Esophagus squamous epithelium (tissue), 5 donors: ENCODE measurements at regions not wholly inside any gene's neighbourhood (a gene's known extent, or its start where the extent isn't known, plus 50 kb on each side); places are given as distances from the start of the nearest gene placed in this dataset.

ENCODE experiments used
- DNase-seq: peaks from one replicate; lab custom pipeline; 2025; lab: John Stamatoyannopoulos, UW
- H3K27ac ChIP-seq, 4 donors: fragments of 200-600 bp; sonication (generic); one replicate each; pipeline ENCODE4 v1.5.1; 2016 to 2019; ENCODE audit warnings: mild to moderate bottlenecking in 1 of 4
- H3K27me3 ChIP-seq, 4 donors: fragments of 200-600 bp; sonication (generic); 1 replicate in 3 of 4; 2 replicates in 1 of 4; pipeline versions ENCODE4 v1.5.1 to v1.6.0; 2017 to 2021; ENCODE audit warnings: antibody characterized with exemption in 1 of 4
- H3K36me3 ChIP-seq, 3 donors: fragments of 200-600 bp; sonication (generic); one replicate each; pipeline ENCODE4 v1.5.1; 2016 to 2019
- H3K4me1 ChIP-seq, 3 donors: fragments of 200-600 bp; sonication (generic); one replicate each; pipeline ENCODE4 v1.5.1; 2017 to 2019
- H3K4me3 ChIP-seq, 4 donors: fragments of 200-600 bp; sonication (generic); 1 replicate in 3 of 4; 2 replicates in 1 of 4; pipeline ENCODE4 v1.5.1; 2016 to 2019; ENCODE audit warnings: mild to moderate bottlenecking in 2 of 4, moderate library complexity in 1 of 4
- H3K9me3 ChIP-seq, 3 donors: fragments of 200-600 bp; sonication (generic); one replicate each; pipeline ENCODE4 v1.5.1; 2016 to 2019
- CTCF ChIP-seq, 6 experiments: fragments of 450-650 bp in 4 of 6; fragments of 200-600 bp in 2 of 6; sonication (generic) in 2 of 6; IDR thresholded peaks; one replicate each; pipeline ENCODE4 v1.5.1; 2016 to 2019; ENCODE audit warnings: antibody characterized with exemption in 6 of 6, mild to moderate bottlenecking in 4 of 6, moderate library complexity in 4 of 6
- POLR2A ChIP-seq, 4 donors: fragments of 450-650 bp; IDR thresholded peaks; one replicate each; pipeline ENCODE4 v1.6.1; 2017; ENCODE audit warnings: antibody characterized with exemption in 4 of 4, mild to moderate bottlenecking in 4 of 4, moderate library complexity in 3 of 4
- WGBS, 2 donors: methylation state at CpG; one replicate each; pipeline ENCODE4 v1.1.5; 2018; 5-methylcytosine and 5-hydroxymethylcytosine counted together
- intact Hi-C: fragments of 100-400 bp; cut with DNase I; formaldehyde crosslinking; loops from one replicate; pipeline ENCODE4 v1.15.0; 2022
- donor health status: DM: yes; HTN: yes; CAD: no.

DNA sequence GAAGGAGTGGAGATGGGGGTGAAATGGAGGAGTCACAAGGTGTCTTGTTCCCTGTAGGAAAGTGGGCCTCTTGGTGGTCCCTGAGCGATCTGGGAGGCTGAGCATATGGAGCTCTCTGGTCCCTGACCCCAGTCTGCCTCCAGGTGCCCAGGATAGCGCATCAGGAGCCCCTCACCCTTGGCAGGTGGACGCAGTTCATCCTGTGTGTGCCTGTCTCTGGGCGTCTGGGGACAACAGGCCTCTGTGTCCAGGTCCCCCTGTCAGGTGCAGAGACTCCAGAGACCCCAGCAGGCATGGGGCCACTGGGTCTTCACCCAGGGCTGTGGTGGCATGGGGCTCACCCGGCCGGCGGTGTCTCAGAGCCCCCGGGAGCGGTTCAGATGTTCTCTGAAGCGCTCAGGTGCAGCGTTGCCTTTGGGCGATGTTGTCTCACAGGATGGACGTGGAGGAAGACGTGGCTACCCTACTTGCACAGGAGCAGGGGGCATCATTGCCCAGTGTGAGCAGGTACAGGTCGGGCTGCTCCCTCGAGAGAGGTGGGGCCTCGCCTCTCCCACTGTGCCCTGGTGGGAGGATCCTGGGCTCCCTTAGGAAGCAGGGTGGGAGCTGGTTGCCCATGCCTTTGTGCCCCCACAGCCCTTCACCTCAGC, 58.1 kb upstream of the TPM4 start:
- WGBS, 2 donors = 86% methylated on average over 1 of the region's 17 CpGs; no CpG with 5 or more reads in 1 of the 2 donors
- no peak for DNase-seq
- Histone ChIP-seq H3K36me3 (no peaks in the 10 kb centered on the region), H3K27ac (no peak overlapping the region), H3K27me3 (peaks cover 0 to 15% (median 0%) of the 10 kb centered on the region in 4 donors), H3K4me3 (no peak overlapping the region), H3K9me3 (no peaks in the 10 kb centered on the region), H3K4me1 (no peaks in the 10 kb centered on the region)
- intact Hi-C loops = no loop called here
- no peak for TF ChIP-seq POLR2A (IDR thresholded peaks at IDR 0.05)

DNA sequence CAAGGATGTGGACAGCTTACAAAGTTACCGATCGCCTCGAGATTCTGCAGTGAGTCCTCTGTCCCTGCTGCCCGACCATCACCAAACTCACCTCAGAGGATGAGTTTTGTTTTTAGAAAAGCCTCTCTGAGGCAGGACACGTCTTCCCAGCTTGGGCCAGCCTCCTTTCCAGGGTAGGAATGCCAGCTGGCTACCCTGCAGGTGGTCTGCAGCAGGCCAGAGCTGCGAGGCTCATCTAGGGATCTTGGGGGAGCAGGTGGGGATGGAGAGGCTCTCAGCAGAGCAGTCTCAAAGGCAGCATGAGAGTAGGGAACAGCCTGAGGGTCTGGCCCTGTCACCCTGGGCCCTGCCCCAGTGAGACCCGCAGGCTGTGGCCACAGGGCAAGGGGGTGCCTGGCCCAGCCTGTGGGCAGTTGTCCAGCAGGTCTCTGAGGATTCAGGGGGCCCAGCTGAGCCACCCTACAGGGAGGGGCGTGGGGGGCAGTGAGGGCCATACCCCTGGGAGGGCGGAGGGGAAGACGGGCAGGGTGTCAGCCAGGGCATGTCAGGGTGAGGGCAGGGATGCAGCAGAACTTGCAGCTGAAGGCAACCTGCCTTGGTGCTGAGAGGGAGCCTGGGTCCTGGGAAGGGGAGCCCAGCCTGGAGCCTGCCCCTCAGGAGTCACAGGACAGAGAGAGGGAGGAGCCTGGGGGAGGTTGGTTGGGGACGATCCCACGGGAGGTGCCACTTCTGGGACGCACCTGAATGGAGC, 57.3 kb upstream of the TPM4 start:
- H3K27me3 ChIP-seq = peaks cover 0 to 15% (median 0%) of the 10 kb centered on the region in 4 donors
- no peaks in the 10 kb centered on the region for H3K4me1 ChIP-seq
- H3K4me3 ChIP-seq = no peak overlapping the region
- no peaks in the 10 kb centered on the region for H3K9me3 ChIP-seq
- no peak overlapping the region for H3K27ac ChIP-seq
- TF ChIP-seq POLR2A (IDR thresholded peaks at IDR 0.05) (no peak), CTCF (IDR thresholded peaks at IDR 0.05) (no peak)
- H3K36me3 ChIP-seq = no peaks in the 10 kb centered on the region
- 47 to 80% methylated on average over 2 of the region's 13 CpGs for WGBS, 2 donors
- DNase-seq = no peak
- intact Hi-C loops = no loop called here

- no peak for DNase-seq
- TF ChIP-seq POLR2A (IDR thresholded peaks at IDR 0.05) (no peak), CTCF (IDR thresholded peaks at IDR 0.05) (no peak)
- Histone ChIP-seq H3K27ac (no peak overlapping the region), H3K4me1 (no peaks in the 10 kb centered on the region), H3K27me3 (peaks cover 0 to 20% (median 0%) of the 10 kb centered on the region in 4 donors), H3K36me3 (no peaks in the 10 kb centered on the region), H3K4me3 (no peak overlapping the region), H3K9me3 (no peaks in the 10 kb centered on the region)
- 75 to 87% methylated on average over 3 to 9 of the region's 24 CpGs for WGBS, 2 donors
- intact Hi-C loops = no loop called here
Measured at GRCh38 chr19:16019691-16020448, 56.4 kb upstream of the TPM4 start.

DNA sequence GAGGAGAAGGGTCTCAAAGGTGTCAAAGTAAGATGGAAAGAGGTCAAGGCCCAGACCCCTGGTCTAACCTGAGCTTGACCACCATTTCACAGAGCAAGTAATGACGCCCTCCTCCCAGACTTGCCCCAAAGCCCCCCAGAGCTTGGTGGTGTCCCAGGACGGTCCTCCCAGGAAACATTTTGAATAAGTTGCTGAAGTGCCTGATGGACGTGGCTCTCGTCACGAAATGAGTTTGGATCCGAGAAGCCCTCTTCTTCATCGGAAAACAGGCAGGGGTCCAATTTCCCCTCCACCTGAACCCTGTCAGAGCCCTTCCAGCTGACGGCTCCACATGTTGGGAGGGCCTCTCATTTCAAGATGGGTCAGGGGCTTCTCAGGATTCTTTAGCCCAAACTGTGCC, 54.5 kb upstream of the TPM4 start:
- Histone ChIP-seq H3K4me3 (no peak overlapping the region), H3K36me3 (no peaks in the 10 kb centered on the region), H3K27ac (no peak overlapping the region), H3K9me3 (no peaks in the 10 kb centered on the region), H3K4me1 (no peaks in the 10 kb centered on the region), H3K27me3 (peaks cover 0 to 24% (median 0%) of the 10 kb centered on the region in 4 donors)
- TF ChIP-seq POLR2A (IDR thresholded peaks at IDR 0.05) = no peak
- no peak for TF ChIP-seq CTCF (IDR thresholded peaks at IDR 0.05)
- WGBS, 2 donors = 67 to 74% methylated on average over 2 to 4 of the region's 8 CpGs
- no peak for DNase-seq
- intact Hi-C loops = no loop called here

GRCh38 chr19:16022251-16022650, 54.0 kb upstream of the TPM4 start:
- intact Hi-C loops = no loop called here
- no peak overlapping the region for H3K4me3 ChIP-seq
- TF ChIP-seq CTCF (IDR thresholded peaks at IDR 0.05) = no peak
- TF ChIP-seq POLR2A (IDR thresholded peaks at IDR 0.05) = no peak
- H3K27ac ChIP-seq = no peak overlapping the region
- no peaks in the 10 kb centered on the region for H3K9me3 ChIP-seq
- H3K27me3 ChIP-seq = peaks cover 0 to 24% (median 0%) of the 10 kb centered on the region in 4 donors
- no peaks in the 10 kb centered on the region for H3K36me3 ChIP-seq
- WGBS, 2 donors = no CpG with 5 or more reads among the region's 8 CpGs
- no peak for DNase-seq
- H3K4me1 ChIP-seq = no peaks in the 10 kb centered on the region
